HCT116 (cell line): ENCODE measurements at regions not wholly inside any gene's neighbourhood (a gene's known extent, or its start where the extent isn't known, plus 50 kb on each side); places are given as distances from the start of the nearest gene placed in this dataset.
"Not testable (repeated sequence)": the region's sequence is repeated elsewhere in the genome, so short reads cannot be mapped to it uniquely, and the experiment has no call there.

Experiments used
- ATAC-seq: fragments of 200-7000 bp; cut with Tn5 transposase; 2 replicates; pipeline ENCODE4 v1.9.1; 2020; ENCODE audit warnings: mild to moderate bottlenecking, moderate library complexity
- BruUV-seq: library from RNA; stranded (reverse); fragments of 400-500 nt; replicated peaks from 2 replicates; lab custom pipeline; 2021; lab: Mats Ljungman, UMichigan
- CTCF ChIA-PET: fragments of 300-600 bp; sonication (Branson Sonifier 250); formaldehyde crosslinking; loops from one replicate; lab custom pipeline; 2021; ENCODE audit warnings: antibody characterized with exemption; lab: Charles Lee
- POLR2A ChIA-PET: fragments of 300-600, 350-600 bp; sonication (Branson Sonifier 250); formaldehyde crosslinking; loops from one replicate; lab custom pipeline; 2021; ENCODE audit warnings: antibody characterized with exemption; lab: Charles Lee
- RAD21 ChIA-PET, 2 experiments: fragments of 300-600 bp; sonication (Branson Sonifier 250); formaldehyde crosslinking; loops; one replicate each; lab custom pipeline; 2023; ENCODE audit warnings: low total read pairs in 2 of 2; ENCODE audit not compliant: uncharacterized antibody in 2 of 2, unreplicated experiment in 2 of 2, low non-redundant PET in 1 of 2; lab: Charles Lee
- DNase-seq: peaks from one replicate; pipeline ENCODE4 v3.0.0-alpha.2; 2010; ENCODE audit warnings: low read depth, low spot score
- H2AFZ ChIP-seq: fragments of 200-600 bp; shearing (Covaris generic), sonication (generic); 2 replicates; pipeline ENCODE4 v1.6.1; 2017; ENCODE audit warnings: low read depth, mixed run types, mixed read lengths, antibody characterized with exemption, low read length; ENCODE audit not compliant: poor library complexity, severe bottlenecking
- H3K27ac ChIP-seq: 2 replicates; pipeline ENCODE4 v1.5.1; 2012; ENCODE audit warnings: low read depth, low read length
- H3K27me3 ChIP-seq: fragments of 200-600 bp; sonication (generic); 2 replicates; pipeline ENCODE4 v1.6.1; 2016; ENCODE audit warnings: mixed run types, low read length, mixed read lengths; ENCODE audit not compliant: insufficient read depth
- H3K36me3 ChIP-seq, 2 experiments: fragments of 200-500 bp in 1 of 2; fragments of 200-600 bp in 1 of 2; sonication (Bioruptor generic) in 1 of 2; sonication (generic) in 1 of 2; 2 replicates each; pipeline versions ENCODE4 v1.5.1 to v1.6.1; 2014 to 2016; ENCODE audit warnings: low read length in 2 of 2, inconsistent platforms in 1 of 2, mixed read lengths in 1 of 2, mixed run types in 1 of 2; ENCODE audit not compliant: insufficient read depth in 2 of 2, control insufficient read depth in 1 of 2
- H3K4me1 ChIP-seq, 2 experiments: fragments of 200-600 bp in 1 of 2; sonication (generic) in 1 of 2; 2 replicates each; pipeline versions ENCODE4 v1.5.1 to v1.6.1; 2012 to 2017; ENCODE audit warnings: low read length in 2 of 2, inconsistent platforms in 1 of 2, mild to moderate bottlenecking in 1 of 2, mixed read lengths in 1 of 2, mixed run types in 1 of 2, moderate library complexity in 1 of 2; ENCODE audit not compliant: insufficient read depth in 2 of 2, control insufficient read depth in 1 of 2
- H3K4me2 ChIP-seq: fragments of 200-600 bp; sonication (generic); 2 replicates; pipeline ENCODE4 v1.6.1; 2017; ENCODE audit warnings: mixed run types, low read length, mixed read lengths
- H3K4me3 ChIP-seq, 2 experiments: fragments of 200-600 bp in 1 of 2; sonication (generic) in 1 of 2; replicated peaks in 1 of 2; 2 replicates each; pipeline ENCODE4 v1.5.1; 2011 to 2016; ENCODE audit warnings: low read length in 2 of 2, control low read depth in 1 of 2, low read depth in 1 of 2, mild to moderate bottlenecking in 1 of 2, mixed read lengths in 1 of 2, mixed run types in 1 of 2
- H3K79me2 ChIP-seq: fragments of 200-600 bp; sonication (generic); 2 replicates; pipeline ENCODE4 v1.6.1; 2017; ENCODE audit warnings: mild to moderate bottlenecking, mixed run types, low read length, moderate library complexity, mixed read lengths; ENCODE audit not compliant: insufficient read depth
- H3K9ac ChIP-seq: fragments of 200-600 bp; sonication (generic); 2 replicates; pipeline ENCODE4 v1.6.1; 2016; ENCODE audit warnings: low read length, mixed read lengths
- H3K9me2 ChIP-seq: fragments of 200-600 bp; sonication (generic), shearing (Covaris generic); 2 replicates; pipeline ENCODE4 v1.6.1; 2017; ENCODE audit warnings: mixed run types, mild to moderate bottlenecking, moderate library complexity; ENCODE audit not compliant: insufficient read depth
- H3K9me3 ChIP-seq, 2 experiments: fragments of 200-500 bp in 1 of 2; fragments of 200-600 bp in 1 of 2; sonication (Bioruptor generic) in 1 of 2; sonication (generic) in 1 of 2; 2 replicates each; pipeline ENCODE4 v1.6.1; 2014 to 2017; ENCODE audit warnings: low read length in 2 of 2, mixed read lengths in 2 of 2, inconsistent platforms in 1 of 2, low read depth in 1 of 2, mild to moderate bottlenecking in 1 of 2, mixed run types in 1 of 2, moderate library complexity in 1 of 2; ENCODE audit not compliant: control insufficient read depth in 1 of 2, insufficient read depth in 1 of 2
- H4K20me1 ChIP-seq: fragments of 200-600 bp; sonication (generic), shearing (Covaris generic); 2 replicates; pipeline ENCODE4 v1.6.1; 2017; ENCODE audit warnings: mixed run types, mild to moderate bottlenecking, moderate library complexity; ENCODE audit not compliant: insufficient read depth
- intact Hi-C: fragments of 100-400 bp; cut with micrococcal nuclease; formaldehyde crosslinking; loops from 2 replicates; pipeline ENCODE4 v1.10.0; 2022
- TF ChIP-seq, protein P1 (sequence below): IDR thresholded peaks from 2 replicates; pipeline ENCODE4 v1.6.1; 2012; ENCODE audit warnings: low read depth

DNA sequence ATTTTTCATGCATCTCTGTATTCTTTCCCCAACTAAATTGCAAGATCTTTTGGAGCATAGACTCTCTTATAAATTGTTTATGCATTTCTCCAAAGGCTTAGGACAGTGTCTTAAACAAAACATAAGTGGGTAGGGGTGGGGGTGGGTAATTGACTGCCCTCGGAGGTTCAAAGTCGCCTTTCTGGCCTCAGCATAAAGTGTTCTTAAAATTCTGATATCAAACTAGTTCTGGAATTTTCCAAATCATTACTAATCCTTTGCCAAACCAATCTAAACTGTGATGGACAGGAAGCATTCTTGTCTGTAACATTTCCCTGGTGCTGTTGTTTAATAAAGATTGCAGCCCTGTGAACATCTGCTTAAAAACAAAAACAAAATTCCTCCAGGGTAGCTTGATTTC is 61.8 kb upstream of the FAT3 start (continued):
- TF ChIP-seq, protein P1, sequence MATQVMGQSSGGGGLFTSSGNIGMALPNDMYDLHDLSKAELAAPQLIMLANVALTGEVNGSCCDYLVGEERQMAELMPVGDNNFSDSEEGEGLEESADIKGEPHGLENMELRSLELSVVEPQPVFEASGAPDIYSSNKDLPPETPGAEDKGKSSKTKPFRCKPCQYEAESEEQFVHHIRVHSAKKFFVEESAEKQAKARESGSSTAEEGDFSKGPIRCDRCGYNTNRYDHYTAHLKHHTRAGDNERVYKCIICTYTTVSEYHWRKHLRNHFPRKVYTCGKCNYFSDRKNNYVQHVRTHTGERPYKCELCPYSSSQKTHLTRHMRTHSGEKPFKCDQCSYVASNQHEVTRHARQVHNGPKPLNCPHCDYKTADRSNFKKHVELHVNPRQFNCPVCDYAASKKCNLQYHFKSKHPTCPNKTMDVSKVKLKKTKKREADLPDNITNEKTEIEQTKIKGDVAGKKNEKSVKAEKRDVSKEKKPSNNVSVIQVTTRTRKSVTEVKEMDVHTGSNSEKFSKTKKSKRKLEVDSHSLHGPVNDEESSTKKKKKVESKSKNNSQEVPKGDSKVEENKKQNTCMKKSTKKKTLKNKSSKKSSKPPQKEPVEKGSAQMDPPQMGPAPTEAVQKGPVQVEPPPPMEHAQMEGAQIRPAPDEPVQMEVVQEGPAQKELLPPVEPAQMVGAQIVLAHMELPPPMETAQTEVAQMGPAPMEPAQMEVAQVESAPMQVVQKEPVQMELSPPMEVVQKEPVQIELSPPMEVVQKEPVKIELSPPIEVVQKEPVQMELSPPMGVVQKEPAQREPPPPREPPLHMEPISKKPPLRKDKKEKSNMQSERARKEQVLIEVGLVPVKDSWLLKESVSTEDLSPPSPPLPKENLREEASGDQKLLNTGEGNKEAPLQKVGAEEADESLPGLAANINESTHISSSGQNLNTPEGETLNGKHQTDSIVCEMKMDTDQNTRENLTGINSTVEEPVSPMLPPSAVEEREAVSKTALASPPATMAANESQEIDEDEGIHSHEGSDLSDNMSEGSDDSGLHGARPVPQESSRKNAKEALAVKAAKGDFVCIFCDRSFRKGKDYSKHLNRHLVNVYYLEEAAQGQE: no peak

DNA sequence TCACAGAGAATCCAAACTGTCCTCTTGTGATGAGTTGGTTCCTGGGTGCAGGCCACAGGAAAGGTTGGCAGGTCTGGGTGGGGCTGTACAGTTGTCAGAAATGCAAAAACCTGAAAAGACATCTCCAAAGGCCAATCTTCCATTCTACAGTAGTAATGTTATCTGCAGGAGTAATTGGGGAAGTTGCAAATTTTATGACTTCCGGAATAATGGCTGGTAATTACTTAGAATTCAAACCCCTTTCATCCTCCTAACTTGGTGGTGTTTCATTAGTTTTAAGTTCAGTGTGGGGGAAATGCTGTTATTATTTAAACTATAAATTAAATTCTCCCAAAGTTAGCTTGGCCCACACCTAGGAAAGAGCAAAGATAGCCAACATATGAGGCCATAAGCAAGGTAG is 64.7 kb upstream of the FAT3 start:
- BruUV-seq: no TSS peak
- CTCF ChIA-PET: no interaction called here
- RAD21 ChIA-PET: no interaction called here
- H3K9me2 ChIP-seq: no peaks in the 10 kb centered on the region
- DNase-seq (no peak), ATAC-seq (no peak)
- H3K4me2 ChIP-seq: no peak overlapping the region
- no peaks in the 10 kb centered on the region for H3K36me3 ChIP-seq
- no peak overlapping the region for H2AFZ ChIP-seq
- POLR2A ChIA-PET: no interaction called here
- H3K9ac ChIP-seq: no peak overlapping the region
- no peak overlapping the region for H3K4me3 ChIP-seq
- no peak overlapping the region for H3K27ac ChIP-seq
- no peaks in the 10 kb centered on the region for H3K27me3 ChIP-seq
- no peaks in the 10 kb centered on the region for H3K4me1 ChIP-seq
- TF ChIP-seq, protein P1: no peak
- intact Hi-C loops: no loop called here
- H3K9me3 ChIP-seq: no peaks in the 10 kb centered on the region; a peak in 1 of 4 replicates
- H4K20me1 ChIP-seq: no peaks in the 10 kb centered on the region
- no peaks in the 10 kb centered on the region for H3K79me2 ChIP-seq

DNA sequence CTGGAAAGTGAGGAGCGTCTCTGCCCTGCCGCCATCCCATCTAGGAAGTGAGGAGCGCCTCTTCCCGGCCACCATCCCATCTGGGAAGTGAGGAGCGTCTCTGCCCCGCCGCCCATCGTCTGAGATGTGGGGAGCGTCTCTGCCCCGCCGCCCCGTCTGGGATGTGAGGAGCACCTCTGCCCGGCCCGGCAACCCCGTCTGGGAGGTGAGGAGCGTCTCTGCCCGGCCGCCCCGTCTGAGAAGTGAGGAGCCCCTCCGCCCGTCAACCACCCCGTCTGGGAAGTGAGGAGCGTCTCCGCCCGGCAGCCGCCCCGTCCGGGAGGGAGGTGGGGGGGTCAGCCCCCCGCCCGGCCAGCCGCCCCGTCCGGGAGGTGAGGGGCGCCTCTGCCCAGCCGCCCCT is 67.2 kb upstream of the FAT3 start:
- DNase-seq, H4K20me1 ChIP-seq, BruUV-seq, H3K4me1 ChIP-seq, H3K9ac ChIP-seq, H3K36me3 ChIP-seq, H3K9me3 ChIP-seq, intact Hi-C loops, H3K79me2 ChIP-seq, CTCF ChIA-PET, H3K4me3 ChIP-seq, POLR2A ChIA-PET, H3K27ac ChIP-seq, H2AFZ ChIP-seq, H3K9me2 ChIP-seq, ATAC-seq, RAD21 ChIA-PET, H3K4me2 ChIP-seq, H3K27me3 ChIP-seq: not testable (repeated sequence)
